Endothelial cell of umbilical vein (primary cell): ENCODE measurements at regions not wholly inside any gene's neighbourhood (a gene's known extent, or its start where the extent isn't known, plus 50 kb on each side); places are given as distances from the start of the nearest gene placed in this dataset.

Source experiments
- CTCF ChIP-seq, 2 donors: IDR thresholded peaks; 1 replicate in 1 of 2; 2 replicates in 1 of 2; pipeline ENCODE4 v1.5.1; 2011; ENCODE audit warnings: low read length in 2 of 2, mild to moderate bottlenecking in 2 of 2, moderate library complexity in 2 of 2, control low read depth in 1 of 2, inconsistent platforms in 1 of 2, low read depth in 1 of 2; ENCODE audit not compliant: insufficient read depth in 1 of 2; ENCODE audit errors: extremely low read depth in 1 of 2
- EZH2 ChIP-seq: IDR thresholded peaks from 2 replicates; pipeline ENCODE4 v1.6.1; 2012; ENCODE audit warnings: borderline replicate concordance, low read depth, mild to moderate bottlenecking, moderate library complexity, low read length, inconsistent platforms; ENCODE audit not compliant: severe bottlenecking
- JUN ChIP-seq: IDR thresholded peaks from 2 replicates; pipeline ENCODE4 v1.6.1; 2011; ENCODE audit warnings: borderline replicate concordance, low read depth; ENCODE audit not compliant: insufficient read length, insufficient read depth
- POLR2A ChIP-seq: IDR thresholded peaks from 2 replicates; pipeline ENCODE4 v1.6.1; 2012; ENCODE audit warnings: low read depth, mild to moderate bottlenecking, control low read depth, low read length
- POLR2AphosphoS5 ChIP-seq: IDR thresholded peaks from 2 replicates; pipeline ENCODE4 v1.6.1; 2012; ENCODE audit warnings: low read depth, mild to moderate bottlenecking, control low read depth, low read length, moderate library complexity; ENCODE audit not compliant: insufficient read depth

GRCh38 chr2:3097804-3098203 lies 279.8 kb downstream of the EIPR1 start:
- TF ChIP-seq EZH2 (no peak), CTCF (IDR thresholded peaks at IDR 0.05; ENCODE audit: extremely low read depth in 1 of 2, insufficient read depth in 1 of 2, low read depth in 1 of 2, low read length in 2 of 2) (no peak), POLR2A (no peak), POLR2AphosphoS5 (no peak), JUN (no peak)
